Mesenchymal stem cell (in vitro differentiated cells and primary cell): ENCODE measurements at regions not wholly inside any gene's neighbourhood (a gene's known extent, or its start where the extent isn't known, plus 50 kb on each side); places are given as distances from the start of the nearest gene placed in this dataset.

ENCODE experiments used
- DNase-seq: peaks from one replicate; pipeline ENCODE4 v3.0.0-alpha.2; 2013
- H2AFZ ChIP-seq: one replicate; pipeline ENCODE4 v1.6.1; 2013; ENCODE audit warnings: low read depth, mild to moderate bottlenecking, control low read depth, inconsistent platforms, low read length, moderate library complexity
- H2AK5ac ChIP-seq: 2 replicates; pipeline ENCODE4 v1.6.1; 2013; ENCODE audit warnings: low read length, moderate library complexity, mild to moderate bottlenecking, inconsistent platforms; ENCODE audit not compliant: severe bottlenecking
- H2BK120ac ChIP-seq: one replicate; pipeline ENCODE4 v1.6.1; 2013; ENCODE audit warnings: low read depth, mild to moderate bottlenecking, inconsistent platforms, low read length, moderate library complexity
- H2BK12ac ChIP-seq, 2 experiments: one replicate each; pipeline ENCODE4 v1.6.1; 2013; ENCODE audit warnings: inconsistent platforms in 2 of 2, low read length in 2 of 2, mild to moderate bottlenecking in 2 of 2, moderate library complexity in 2 of 2, control low read depth in 1 of 2
- H2BK15ac ChIP-seq: one replicate; pipeline ENCODE4 v1.6.1; 2013; ENCODE audit warnings: mild to moderate bottlenecking, low read depth, inconsistent platforms; ENCODE audit not compliant: poor library complexity, severe bottlenecking
- H2BK5ac ChIP-seq: 2 replicates; pipeline ENCODE4 v1.6.1; 2013; ENCODE audit warnings: low read depth, mild to moderate bottlenecking, low read length, control low read depth, inconsistent platforms; ENCODE audit not compliant: poor library complexity, severe bottlenecking
- H3K14ac ChIP-seq, 2 experiments: one replicate each; pipeline ENCODE4 v1.6.1; 2013; ENCODE audit warnings: inconsistent platforms in 2 of 2, low read length in 2 of 2, control low read depth in 1 of 2, mild to moderate bottlenecking in 1 of 2, moderate library complexity in 1 of 2
- H3K18ac ChIP-seq, 2 experiments: one replicate each; pipeline ENCODE4 v1.6.1; 2013; ENCODE audit warnings: inconsistent platforms in 2 of 2, low read length in 2 of 2, control low read depth in 1 of 2, low read depth in 1 of 2, mild to moderate bottlenecking in 1 of 2
- H3K23ac ChIP-seq, 2 experiments: one replicate each; pipeline ENCODE4 v1.6.1; 2013; ENCODE audit warnings: inconsistent platforms in 2 of 2, low read length in 2 of 2, mild to moderate bottlenecking in 2 of 2, moderate library complexity in 2 of 2, control low read depth in 1 of 2
- H3K27ac ChIP-seq: 2 replicates; pipeline ENCODE4 v1.5.1; 2013; ENCODE audit warnings: mild to moderate bottlenecking, moderate library complexity, low read length, control low read depth, inconsistent platforms; ENCODE audit not compliant: poor library complexity, severe bottlenecking
- H3K27me3 ChIP-seq, 2 experiments: 2 replicates each; pipeline versions ENCODE4 v1.6.1 to v1.7.0; 2013; ENCODE audit warnings: low read length in 2 of 2, mild to moderate bottlenecking in 2 of 2, moderate library complexity in 2 of 2, control low read depth in 1 of 2, inconsistent platforms in 1 of 2; ENCODE audit not compliant: control insufficient read depth in 1 of 2, insufficient read depth in 1 of 2
- H3K36me3 ChIP-seq, 2 experiments: 2 replicates each; pipeline versions ENCODE4 v1.6.1 to v1.7.0; 2013; ENCODE audit warnings: low read length in 2 of 2, control low read depth in 1 of 2, inconsistent platforms in 1 of 2, low read depth in 1 of 2, mild to moderate bottlenecking in 1 of 2; ENCODE audit not compliant: insufficient read depth in 2 of 2, control insufficient read depth in 1 of 2
- H3K4ac ChIP-seq, 2 experiments: one replicate each; pipeline ENCODE4 v1.6.1; 2013; ENCODE audit warnings: inconsistent platforms in 2 of 2, low read length in 2 of 2, mild to moderate bottlenecking in 2 of 2, moderate library complexity in 2 of 2, control low read depth in 1 of 2, low read depth in 1 of 2
- H3K4me1 ChIP-seq: 2 replicates; pipeline ENCODE4 v1.6.1; 2013; ENCODE audit warnings: low read depth, low read length, control low read depth; ENCODE audit not compliant: control insufficient read depth, insufficient read depth
- H3K4me2 ChIP-seq: 2 replicates; pipeline ENCODE4 v1.6.1; 2013; ENCODE audit warnings: low read length, mild to moderate bottlenecking, inconsistent platforms; ENCODE audit not compliant: poor library complexity, severe bottlenecking
- H3K4me3 ChIP-seq, 2 experiments: 2 replicates each; pipeline versions ENCODE4 v1.5.1 to v1.7.0; 2013; ENCODE audit warnings: low read length in 2 of 2, mild to moderate bottlenecking in 2 of 2, control low read depth in 1 of 2, low read depth in 1 of 2; ENCODE audit not compliant: insufficient read depth in 1 of 2
- H3K79me1 ChIP-seq: replicated peaks from 2 replicates; pipeline ENCODE4 v1.6.1; 2013; ENCODE audit warnings: mild to moderate bottlenecking, control low read depth, low read length, inconsistent platforms; ENCODE audit not compliant: poor library complexity, severe bottlenecking
- H3K9ac ChIP-seq: 2 replicates; pipeline ENCODE4 v1.7.0; 2013; ENCODE audit warnings: mild to moderate bottlenecking, low read length, moderate library complexity
- H3K9me3 ChIP-seq: 2 replicates; pipeline ENCODE4 v1.7.0; 2013; ENCODE audit warnings: mild to moderate bottlenecking, low read length; ENCODE audit not compliant: control insufficient read depth
- H4K8ac ChIP-seq: one replicate; pipeline ENCODE4 v1.6.1; 2013; ENCODE audit warnings: inconsistent platforms, mild to moderate bottlenecking, low read length, moderate library complexity
- H4K91ac ChIP-seq: one replicate; pipeline ENCODE4 v1.6.1; 2013; ENCODE audit warnings: mild to moderate bottlenecking, low read length, inconsistent platforms
- WGBS: methylation state at CpG from one replicate; pipeline ENCODE4 v1.1.7; 2013; ENCODE audit warnings: mixed read lengths; 5-methylcytosine and 5-hydroxymethylcytosine counted together

DNA sequence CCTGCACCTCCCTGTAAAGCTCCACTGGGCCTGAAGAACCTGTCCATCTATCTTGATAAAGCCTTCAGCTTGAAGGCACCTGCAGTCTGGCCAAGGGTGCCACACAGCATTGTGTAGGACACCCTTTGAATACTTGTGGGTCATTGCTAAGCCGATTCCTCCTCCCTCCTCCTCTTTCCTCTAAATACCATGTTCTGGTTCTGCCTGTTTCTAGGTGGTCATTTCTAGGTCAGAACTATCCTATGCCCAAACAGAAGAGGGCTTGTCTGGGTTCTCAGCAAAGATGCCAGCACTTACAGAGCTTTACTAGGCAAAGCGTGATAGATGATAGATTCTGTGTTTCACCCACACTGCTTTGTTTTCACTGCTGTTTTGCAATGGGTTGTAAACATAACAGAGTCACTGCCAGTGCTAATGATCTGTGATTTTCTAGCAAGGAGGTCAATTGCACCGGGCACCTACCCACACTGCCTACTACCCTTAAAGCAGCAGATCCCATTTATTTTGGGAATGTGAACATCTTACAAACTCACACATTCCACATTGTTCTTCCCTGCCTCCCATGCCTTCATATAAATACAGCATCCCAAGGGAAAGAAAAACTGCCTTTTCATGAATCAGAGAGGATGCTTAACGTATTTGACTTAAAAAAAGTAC lies 279.1 kb upstream of the PITRM1 start:
- no peak overlapping the region for H3K4me2 ChIP-seq
- H3K4me3 ChIP-seq: peak overlapping the region in 1 of 2 experiments; percentile 62
- peak overlapping the region; percentile 89 to 97 for H3K18ac ChIP-seq
- H2BK15ac ChIP-seq: peak overlapping the region; percentile 82
- peak overlapping the region; percentile 87 for H4K91ac ChIP-seq
- H3K4ac ChIP-seq: peak overlapping the region; percentile 84 to 89
- peak overlapping the region; percentile 98 for H2AK5ac ChIP-seq
- H3K27me3 ChIP-seq: no peaks in the 10 kb centered on the region
- peaks cover 23% of the 10 kb centered on the region for H3K4me1 ChIP-seq
- H3K9ac ChIP-seq: peak overlapping the region; percentile 93
- H2BK5ac ChIP-seq: peak overlapping the region; percentile 69
- H2AFZ ChIP-seq: no peak overlapping the region
- peak overlapping the region; percentile 93 to 97 for H2BK12ac ChIP-seq
- no peaks in the 10 kb centered on the region for H3K79me1 ChIP-seq
- H2BK120ac ChIP-seq: peak overlapping the region; percentile 37
- H3K27ac ChIP-seq: peak overlapping the region; percentile 94
- WGBS: 22% methylated on average over 4 of the region's 4 CpGs
- no peak overlapping the region for H3K23ac ChIP-seq
- DNase-seq: no peak
- no peaks in the 10 kb centered on the region for H3K36me3 ChIP-seq
- H3K9me3 ChIP-seq: no peaks in the 10 kb centered on the region
- H3K14ac ChIP-seq: no peak overlapping the region
- H4K8ac ChIP-seq: peak overlapping the region; percentile 21

DNA sequence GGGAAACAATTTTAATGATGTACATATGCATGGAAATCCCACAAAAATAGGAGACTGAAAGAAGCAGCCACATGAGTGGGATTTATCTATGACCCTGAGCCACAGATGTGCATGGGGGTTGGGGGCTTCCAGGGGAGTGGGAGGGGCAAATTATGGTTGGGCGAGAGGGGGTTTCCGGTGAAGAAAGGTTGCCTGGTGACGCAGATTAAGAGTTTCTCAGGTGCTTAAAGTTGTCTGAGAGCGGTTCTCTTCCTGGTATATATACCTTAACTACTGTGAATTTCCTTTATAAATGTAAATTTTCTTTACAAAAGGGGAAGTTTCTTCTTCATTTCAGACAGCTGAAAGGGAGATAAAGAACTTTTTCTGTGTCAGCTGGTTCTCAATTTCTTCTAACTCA lies 273.6 kb upstream of the PITRM1 start:
- H3K23ac ChIP-seq: no peak overlapping the region
- H3K9me3 ChIP-seq: no peaks in the 10 kb centered on the region
- no peak overlapping the region for H2BK12ac ChIP-seq
- 81% methylated on average over 2 of the region's 4 CpGs for WGBS
- H3K18ac ChIP-seq: peak overlapping the region in 1 of 2 experiments; percentile 58
- no peak overlapping the region for H2BK5ac ChIP-seq
- H2BK120ac ChIP-seq: no peak overlapping the region
- H2AFZ ChIP-seq: no peak overlapping the region
- no peak overlapping the region for H3K9ac ChIP-seq
- no peak overlapping the region for H3K27ac ChIP-seq
- H3K4me3 ChIP-seq: no peak overlapping the region
- H2AK5ac ChIP-seq: peak overlapping the region; percentile 51
- peaks cover under 1% of the 10 kb centered on the region for H3K4me1 ChIP-seq
- no peaks in the 10 kb centered on the region for H3K36me3 ChIP-seq
- H4K91ac ChIP-seq: no peak overlapping the region
- no peak overlapping the region for H3K4me2 ChIP-seq
- H3K27me3 ChIP-seq: no peaks in the 10 kb centered on the region
- no peaks in the 10 kb centered on the region for H3K79me1 ChIP-seq
- H3K14ac ChIP-seq: no peak overlapping the region
- H4K8ac ChIP-seq: no peak overlapping the region
- H2BK15ac ChIP-seq: no peak overlapping the region
- DNase-seq: no peak
- H3K4ac ChIP-seq: no peak overlapping the region

- H3K9me3 ChIP-seq: no peaks in the 10 kb centered on the region
- H2BK15ac ChIP-seq: no peak overlapping the region
- no peak overlapping the region for H3K9ac ChIP-seq
- WGBS: 100% methylated on average over 2 of the region's 4 CpGs
- no peak overlapping the region for H2BK120ac ChIP-seq
- H3K4me1 ChIP-seq: no peaks in the 10 kb centered on the region
- no peak overlapping the region for H3K18ac ChIP-seq
- H2AFZ ChIP-seq: no peak overlapping the region
- no peak overlapping the region for H2BK12ac ChIP-seq
- H3K4me2 ChIP-seq: no peak overlapping the region
- no peak overlapping the region for H3K4me3 ChIP-seq
- H2AK5ac ChIP-seq: no peak overlapping the region
- no peak overlapping the region for H4K8ac ChIP-seq
- H3K23ac ChIP-seq: no peak overlapping the region
- H3K4ac ChIP-seq: no peak overlapping the region
- no peak overlapping the region for H3K14ac ChIP-seq
- no peak overlapping the region for H4K91ac ChIP-seq
- H3K27me3 ChIP-seq: no peaks in the 10 kb centered on the region
- no peak overlapping the region for H2BK5ac ChIP-seq
- H3K79me1 ChIP-seq: no peaks in the 10 kb centered on the region
- DNase-seq: no peak
- no peak overlapping the region for H3K27ac ChIP-seq
- no peaks in the 10 kb centered on the region for H3K36me3 ChIP-seq
Observed at GRCh38 chr10:3445648-3446047, 273.1 kb upstream of the PITRM1 start.

- H3K27ac ChIP-seq: no peak overlapping the region
- peak; percentile 65 for DNase-seq
- WGBS: 58% methylated on average over 7 of the region's 8 CpGs
Observed at GRCh38 chr10:3442451-3442990, 269.9 kb upstream of the PITRM1 start.

More at GRCh38 chr10:3442451-3442990, 269.9 kb upstream of the PITRM1 start:
- no peak overlapping the region for H3K14ac ChIP-seq
- no peak overlapping the region for H3K4me3 ChIP-seq
- no peak overlapping the region for H4K8ac ChIP-seq
- H3K4me2 ChIP-seq: no peak overlapping the region
- H2BK120ac ChIP-seq: no peak overlapping the region
- H2AFZ ChIP-seq: no peak overlapping the region
- H2AK5ac ChIP-seq: no peak overlapping the region
- no peak overlapping the region for H3K9ac ChIP-seq
- no peaks in the 10 kb centered on the region for H3K27me3 ChIP-seq
- no peaks in the 10 kb centered on the region for H3K4me1 ChIP-seq
- no peaks in the 10 kb centered on the region for H3K36me3 ChIP-seq
- no peak overlapping the region for H3K4ac ChIP-seq
- H2BK5ac ChIP-seq: no peak overlapping the region
- no peak overlapping the region for H2BK15ac ChIP-seq
- no peak overlapping the region for H4K91ac ChIP-seq
- H3K79me1 ChIP-seq: no peaks in the 10 kb centered on the region
- no peaks in the 10 kb centered on the region for H3K9me3 ChIP-seq
- H3K18ac ChIP-seq: no peak overlapping the region
- no peak overlapping the region for H2BK12ac ChIP-seq
- no peak overlapping the region for H3K23ac ChIP-seq
